Gastroesophageal sphincter (tissue), 3 donors: ENCODE measurements at regions not wholly inside any gene's neighbourhood (a gene's known extent, or its start where the extent isn't known, plus 50 kb on each side); places are given as distances from the start of the nearest gene placed in this dataset.

Experiments
- EP300 ChIP-seq: sonication (generic); formaldehyde crosslinking; IDR thresholded peaks from one replicate; pipeline ENCODE4 v1.6.1; 2017; ENCODE audit warnings: antibody characterized with exemption, mild to moderate bottlenecking
- POLR2A ChIP-seq, 2 donors: fragments of 450-650 bp; IDR thresholded peaks; one replicate each; pipeline ENCODE4 v1.6.1; 2017; ENCODE audit warnings: antibody characterized with exemption in 2 of 2, mild to moderate bottlenecking in 2 of 2, moderate library complexity in 1 of 2
- TF ChIP-seq, protein P1 (sequence below), 4 experiments: fragments of 200-600 bp in 2 of 4; fragments of 450-650 bp in 2 of 4; sonication (generic) in 1 of 4; IDR thresholded peaks; one replicate each; pipeline ENCODE4 v1.5.1; 2017 to 2019; ENCODE audit warnings: antibody characterized with exemption in 4 of 4, mild to moderate bottlenecking in 2 of 4, moderate library complexity in 2 of 4

- TF ChIP-seq, protein P1, sequence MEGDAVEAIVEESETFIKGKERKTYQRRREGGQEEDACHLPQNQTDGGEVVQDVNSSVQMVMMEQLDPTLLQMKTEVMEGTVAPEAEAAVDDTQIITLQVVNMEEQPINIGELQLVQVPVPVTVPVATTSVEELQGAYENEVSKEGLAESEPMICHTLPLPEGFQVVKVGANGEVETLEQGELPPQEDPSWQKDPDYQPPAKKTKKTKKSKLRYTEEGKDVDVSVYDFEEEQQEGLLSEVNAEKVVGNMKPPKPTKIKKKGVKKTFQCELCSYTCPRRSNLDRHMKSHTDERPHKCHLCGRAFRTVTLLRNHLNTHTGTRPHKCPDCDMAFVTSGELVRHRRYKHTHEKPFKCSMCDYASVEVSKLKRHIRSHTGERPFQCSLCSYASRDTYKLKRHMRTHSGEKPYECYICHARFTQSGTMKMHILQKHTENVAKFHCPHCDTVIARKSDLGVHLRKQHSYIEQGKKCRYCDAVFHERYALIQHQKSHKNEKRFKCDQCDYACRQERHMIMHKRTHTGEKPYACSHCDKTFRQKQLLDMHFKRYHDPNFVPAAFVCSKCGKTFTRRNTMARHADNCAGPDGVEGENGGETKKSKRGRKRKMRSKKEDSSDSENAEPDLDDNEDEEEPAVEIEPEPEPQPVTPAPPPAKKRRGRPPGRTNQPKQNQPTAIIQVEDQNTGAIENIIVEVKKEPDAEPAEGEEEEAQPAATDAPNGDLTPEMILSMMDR (IDR thresholded peaks at IDR 0.05): no peak
- TF ChIP-seq EP300 (no peak), POLR2A (IDR thresholded peaks at IDR 0.05) (no peak)
Observed at GRCh38 chr12:94710933-94711332, 60.6 kb upstream of the TMCC3 start.
